Suprapubic skin (tissue), 4 donors: ENCODE measurements at regions not wholly inside any gene's neighbourhood (a gene's known extent, or its start where the extent isn't known, plus 50 kb on each side); places are given as distances from the start of the nearest gene placed in this dataset.
A peak's percentile ranks its signal among the peaks of the same experiment; 100 is the strongest.

ENCODE experiments used
- DNase-seq, 2 donors: peaks; one replicate each; pipeline ENCODE4 v3.0.0-alpha.2; 2019; ENCODE audit warnings: low spot score in 2 of 2
- H3K27ac ChIP-seq: fragments of 200-600 bp; sonication (generic); one replicate; pipeline ENCODE4 v1.5.1; 2019
- H3K27me3 ChIP-seq: fragments of 200-600 bp; sonication (generic); one replicate; pipeline ENCODE4 v1.5.1; 2019
- H3K36me3 ChIP-seq: fragments of 200-600 bp; sonication (generic); one replicate; pipeline ENCODE4 v1.5.1; 2019
- H3K4me1 ChIP-seq: fragments of 200-600 bp; sonication (generic); one replicate; pipeline ENCODE4 v1.5.1; 2019
- H3K4me3 ChIP-seq: fragments of 200-600 bp; sonication (generic); one replicate; pipeline ENCODE4 v1.5.1; 2019; ENCODE audit warnings: mild to moderate bottlenecking
- H3K9me3 ChIP-seq: fragments of 200-600 bp; sonication (generic); one replicate; pipeline ENCODE4 v1.5.1; 2019
- EP300 ChIP-seq: sonication (generic); formaldehyde crosslinking; IDR thresholded peaks from one replicate; pipeline ENCODE4 v1.6.1; 2017; ENCODE audit warnings: antibody characterized with exemption
- POLR2A ChIP-seq, 2 donors: fragments of 450-650 bp; IDR thresholded peaks; one replicate each; pipeline ENCODE4 v1.6.1; 2017; ENCODE audit warnings: antibody characterized with exemption in 2 of 2, mild to moderate bottlenecking in 2 of 2, moderate library complexity in 2 of 2
- POLR2AphosphoS5 ChIP-seq, 3 donors: sonication (generic); formaldehyde crosslinking; IDR thresholded peaks; one replicate each; pipeline ENCODE4 v1.6.1; 2017; ENCODE audit warnings: antibody characterized with exemption in 3 of 3
- WGBS: methylation state at CpG from one replicate; pipeline ENCODE4 v1.1.5; 2018; 5-methylcytosine and 5-hydroxymethylcytosine counted together
- TF ChIP-seq, protein P1 (sequence below), 2 donors: fragments of 200-600 bp in 1 of 2; fragments of 450-650 bp in 1 of 2; sonication (generic) in 1 of 2; IDR thresholded peaks; one replicate each; pipeline ENCODE4 v1.5.1; 2016 to 2019; ENCODE audit warnings: antibody characterized with exemption in 2 of 2, mild to moderate bottlenecking in 1 of 2, moderate library complexity in 1 of 2

- 42% methylated on average over 3 of the region's 3 CpGs for WGBS
Measured at GRCh38 chr4:183391204-183391603, 53.2 kb upstream of the CDKN2AIP start.

DNA sequence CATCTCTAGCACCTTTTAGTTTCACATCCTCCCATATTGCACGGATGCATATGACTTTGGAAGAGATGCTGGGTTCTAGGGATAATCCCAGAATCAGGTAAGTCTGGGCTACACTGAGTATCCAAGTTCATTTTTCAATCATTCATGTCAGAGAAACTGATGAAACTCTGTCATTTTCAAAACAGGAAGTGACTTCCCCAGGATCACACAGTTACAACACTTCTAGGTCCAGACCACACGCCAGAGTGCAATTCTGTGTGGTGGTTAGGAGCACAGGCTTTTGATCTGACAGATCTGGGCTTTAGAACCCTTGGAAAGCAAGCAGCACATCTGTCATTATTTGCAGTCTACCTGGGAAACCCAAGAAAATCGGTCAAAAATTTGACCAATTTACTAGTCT lies 52.1 kb upstream of the CDKN2AIP start:
- Histone ChIP-seq H3K9me3 (no peaks in the 10 kb centered on the region), H3K4me3 (no peak overlapping the region), H3K27ac (no peak overlapping the region), H3K4me1 (no peaks in the 10 kb centered on the region), H3K36me3 (no peaks in the 10 kb centered on the region), H3K27me3 (peaks cover 23% of the 10 kb centered on the region)
- DNase-seq, result peak in 1 of 2 donors; percentile 6
- 83% methylated on average over 3 of the region's 3 CpGs for WGBS
- TF ChIP-seq POLR2AphosphoS5 (IDR thresholded peaks at IDR 0.05), result no peak
- no peak for TF ChIP-seq EP300
- TF ChIP-seq, protein P1, sequence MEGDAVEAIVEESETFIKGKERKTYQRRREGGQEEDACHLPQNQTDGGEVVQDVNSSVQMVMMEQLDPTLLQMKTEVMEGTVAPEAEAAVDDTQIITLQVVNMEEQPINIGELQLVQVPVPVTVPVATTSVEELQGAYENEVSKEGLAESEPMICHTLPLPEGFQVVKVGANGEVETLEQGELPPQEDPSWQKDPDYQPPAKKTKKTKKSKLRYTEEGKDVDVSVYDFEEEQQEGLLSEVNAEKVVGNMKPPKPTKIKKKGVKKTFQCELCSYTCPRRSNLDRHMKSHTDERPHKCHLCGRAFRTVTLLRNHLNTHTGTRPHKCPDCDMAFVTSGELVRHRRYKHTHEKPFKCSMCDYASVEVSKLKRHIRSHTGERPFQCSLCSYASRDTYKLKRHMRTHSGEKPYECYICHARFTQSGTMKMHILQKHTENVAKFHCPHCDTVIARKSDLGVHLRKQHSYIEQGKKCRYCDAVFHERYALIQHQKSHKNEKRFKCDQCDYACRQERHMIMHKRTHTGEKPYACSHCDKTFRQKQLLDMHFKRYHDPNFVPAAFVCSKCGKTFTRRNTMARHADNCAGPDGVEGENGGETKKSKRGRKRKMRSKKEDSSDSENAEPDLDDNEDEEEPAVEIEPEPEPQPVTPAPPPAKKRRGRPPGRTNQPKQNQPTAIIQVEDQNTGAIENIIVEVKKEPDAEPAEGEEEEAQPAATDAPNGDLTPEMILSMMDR (IDR thresholded peaks at IDR 0.05), result no peak
- TF ChIP-seq POLR2A (IDR thresholded peaks at IDR 0.05), result no peak

More at GRCh38 chr4:183391204-183391603, 53.2 kb upstream of the CDKN2AIP start:
- H3K9me3 ChIP-seq, result no peaks in the 10 kb centered on the region
- H3K27ac ChIP-seq, result no peak overlapping the region
- no peak for TF ChIP-seq POLR2A (IDR thresholded peaks at IDR 0.05)
- H3K36me3 ChIP-seq, result no peaks in the 10 kb centered on the region
- no peaks in the 10 kb centered on the region for H3K4me1 ChIP-seq
- H3K27me3 ChIP-seq, result peaks cover 27% of the 10 kb centered on the region
- no peak overlapping the region for H3K4me3 ChIP-seq
- peak in 1 of 2 donors; percentile 13 for DNase-seq

DNA sequence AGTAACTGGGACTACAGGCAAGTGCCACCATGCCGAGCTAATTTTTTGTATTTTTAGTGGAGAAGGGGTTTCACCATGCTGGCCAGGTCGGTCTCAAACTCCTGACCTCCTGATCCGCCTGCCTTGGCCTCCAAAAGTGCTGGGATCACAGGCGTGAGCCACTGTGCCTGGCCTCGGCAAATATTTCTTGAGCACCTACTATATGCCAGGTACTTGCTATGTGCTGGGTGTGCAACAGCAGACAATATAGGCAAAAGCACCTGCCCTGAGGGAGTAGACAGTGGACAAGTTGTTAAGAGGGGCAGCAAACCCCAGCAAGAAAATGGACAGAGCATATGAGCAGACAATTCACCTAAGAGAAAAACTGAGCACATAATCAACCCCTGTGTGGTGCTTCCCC lies 51.0 kb upstream of the CDKN2AIP start:
- no peaks in the 10 kb centered on the region for H3K9me3 ChIP-seq
- H3K27ac ChIP-seq, result no peak overlapping the region
- H3K4me1 ChIP-seq, result peaks cover 9% of the 10 kb centered on the region
- H3K36me3 ChIP-seq, result no peaks in the 10 kb centered on the region
- peaks cover 17% of the 10 kb centered on the region for H3K27me3 ChIP-seq
- peak in 1 of 2 donors; percentile 7 for DNase-seq
- no peak overlapping the region for H3K4me3 ChIP-seq
- no peak for TF ChIP-seq POLR2AphosphoS5 (IDR thresholded peaks at IDR 0.05)
- TF ChIP-seq EP300, result no peak
- TF ChIP-seq, protein P1 (IDR thresholded peaks at IDR 0.05), result no peak
- no peak for TF ChIP-seq POLR2A (IDR thresholded peaks at IDR 0.05)
- WGBS, result 86% methylated on average over 4 of the region's 5 CpGs

- Histone ChIP-seq H3K36me3 (no peaks in the 10 kb centered on the region), H3K9me3 (no peaks in the 10 kb centered on the region), H3K4me1 (peaks cover 13% of the 10 kb centered on the region), H3K27me3 (peaks cover 17% of the 10 kb centered on the region), H3K4me3 (no peak overlapping the region), H3K27ac (no peak overlapping the region)
- WGBS, result 82% methylated on average over 16 of the region's 19 CpGs
- TF ChIP-seq POLR2AphosphoS5 (IDR thresholded peaks at IDR 0.05), result no peak
- no peak for TF ChIP-seq EP300
- TF ChIP-seq, protein P1 (IDR thresholded peaks at IDR 0.05), result no peak
- TF ChIP-seq POLR2A (IDR thresholded peaks at IDR 0.05), result no peak
- peak in 1 of 2 donors; percentile 47 for DNase-seq
Measured at GRCh38 chr4:183394166-183394951, 50.1 kb upstream of the CDKN2AIP start.
